ENCODE measurements at regions not wholly inside any gene's neighbourhood (a gene's known extent, or its start where the extent isn't known, plus 50 kb on each side); places are given as distances from the start of the nearest gene placed in this dataset.
"Not testable (repeated sequence)": the region's sequence is repeated elsewhere in the genome, so short reads cannot be mapped to it uniquely, and the experiment has no call there.

GRCh38 chr5:110824936-110825441, 86.2 kb downstream of the SLC25A46 start:
- Histone ChIP-seq H3K4me1 (no peaks in the 10 kb centered on the region), H3K9me3 (peaks cover 0 to 44% (median 20%) of the 10 kb centered on the region in 12 donors), H3K36me3 (no peaks in the 10 kb centered on the region), H3K4me3 (no peak overlapping the region), H3K27me3 (no peaks in the 10 kb centered on the region), H3K27ac (no peak overlapping the region)
- 58 to 73% (median 69%) methylated on average over 3 of the region's 3 CpGs for WGBS, 4 donors
- TF ChIP-seq POLR2A (IDR thresholded peaks at IDR 0.05) (no peak), CTCF (IDR thresholded peaks at IDR 0.05) (no peak)
- intact Hi-C loops (cut with DNase I) = no loop called here
- DNase-seq (no peak), ATAC-seq (no peak)

GRCh38 chr5:110832683-110833082, 93.9 kb downstream of the SLC25A46 start:
- no peak for TF ChIP-seq POLR2A (IDR thresholded peaks at IDR 0.05)
- no peak for TF ChIP-seq CTCF (IDR thresholded peaks at IDR 0.05)
- intact Hi-C loops (cut with DNase I) = no loop called here
- WGBS, 4 donors = 76 to 90% (median 86%) methylated on average over 4 of the region's 4 CpGs
- Histone ChIP-seq H3K27ac (no peak overlapping the region), H3K4me3 (no peak overlapping the region), H3K9me3 (peaks cover 0 to 17% (median 1%) of the 10 kb centered on the region in 12 donors), H3K4me1 (no peaks in the 10 kb centered on the region), H3K27me3 (no peaks in the 10 kb centered on the region), H3K36me3 (no peaks in the 10 kb centered on the region)
- DNase-seq = no peak
- ATAC-seq = no peak

GRCh38 chr5:110834933-110835332, 96.1 kb downstream of the SLC25A46 start:
- H3K4me1 ChIP-seq; H3K4me3 ChIP-seq; H3K27ac ChIP-seq; DNase-seq; H3K27me3 ChIP-seq; H3K36me3 ChIP-seq; H3K9me3 ChIP-seq; intact Hi-C loops (cut with DNase I); ATAC-seq: not testable (repeated sequence)
- WGBS, 4 donors = 70 to 85% (median 75%) methylated on average over 4 of the region's 4 CpGs

GRCh38 chr5:110836851-110837250, 98.0 kb downstream of the SLC25A46 start:
- intact Hi-C loops (cut with DNase I) = no loop called here
- H3K4me1 ChIP-seq = no peaks in the 10 kb centered on the region
- DNase-seq (no peak), ATAC-seq (no peak)
- H3K27ac ChIP-seq = no peak overlapping the region
- no peaks in the 10 kb centered on the region for H3K27me3 ChIP-seq
- no peak overlapping the region for H3K4me3 ChIP-seq
- WGBS, 4 donors = 53 to 68% (median 53%) methylated on average over 1 of the region's 1 CpG
- H3K9me3 ChIP-seq = no peaks in the 10 kb centered on the region
- H3K36me3 ChIP-seq = no peaks in the 10 kb centered on the region
- no peak for TF ChIP-seq CTCF (IDR thresholded peaks at IDR 0.05)
- no peak for TF ChIP-seq POLR2A (IDR thresholded peaks at IDR 0.05)

- H3K4me1 ChIP-seq; H3K27ac ChIP-seq; ATAC-seq; H3K27me3 ChIP-seq; DNase-seq; intact Hi-C loops (cut with DNase I); H3K36me3 ChIP-seq; H3K4me3 ChIP-seq; H3K9me3 ChIP-seq: not testable (repeated sequence)
- whole genome bisulfite sequencing, 4 donors = 50 to 78% (median 76%) methylated on average over 3 of the region's 3 CpGs
These were observed 99.5 kb downstream of the SLC25A46 start for GRCh38 chr5:110838357-110838756.
